HG02943 (cell line): ENCODE measurements at regions not wholly inside any gene's neighbourhood (a gene's known extent, or its start where the extent isn't known, plus 50 kb on each side); places are given as distances from the start of the nearest gene placed in this dataset.

ENCODE experiments used
- ATAC-seq: cut with Tn5 transposase; IDR thresholded peaks from one replicate; pipeline ENCODE4 v1.9.1; 2021; ENCODE audit warnings: mild to moderate bottlenecking, low read depth, moderate library complexity; ENCODE audit not compliant: unreplicated experiment

- no peak for ATAC-seq
Measured at GRCh38 chr1:234716908-234717375, 107.0 kb upstream of the IRF2BP2 start.

- ATAC-seq, result no peak
Measured at GRCh38 chr1:234715252-234716014, 105.5 kb upstream of the IRF2BP2 start.

- ATAC-seq, result no peak
Measured at GRCh38 chr1:234713859-234714258, 103.9 kb upstream of the IRF2BP2 start.

GRCh38 chr1:234713440-234713839, 103.5 kb upstream of the IRF2BP2 start:
- no peak for ATAC-seq

- ATAC-seq, result no peak
Measured at GRCh38 chr1:234712891-234713305, 102.9 kb upstream of the IRF2BP2 start.

GRCh38 chr1:234710936-234711724, 101.2 kb upstream of the IRF2BP2 start:
- ATAC-seq, result no peak

GRCh38 chr1:234710381-234710780, 100.4 kb upstream of the IRF2BP2 start:
- ATAC-seq, result no peak

- ATAC-seq, result no peak
Measured at GRCh38 chr1:234709473-234710228, 99.7 kb upstream of the IRF2BP2 start.

- no peak for ATAC-seq
Measured at GRCh38 chr1:234708700-234709395, 98.9 kb upstream of the IRF2BP2 start.

GRCh38 chr1:234707641-234708040, 97.7 kb upstream of the IRF2BP2 start:
- ATAC-seq, result no peak

GRCh38 chr1:234706931-234707330, 97.0 kb upstream of the IRF2BP2 start:
- no peak for ATAC-seq

GRCh38 chr1:234706199-234706598, 96.2 kb upstream of the IRF2BP2 start:
- no peak for ATAC-seq

GRCh38 chr1:234705615-234706014, 95.6 kb upstream of the IRF2BP2 start:
- no peak for ATAC-seq

GRCh38 chr1:234704106-234704887, 94.3 kb upstream of the IRF2BP2 start:
- ATAC-seq, result no peak

- no peak for ATAC-seq
Measured at GRCh38 chr1:234702342-234703000, 92.5 kb upstream of the IRF2BP2 start.

- no peak for ATAC-seq
Measured at GRCh38 chr1:234701737-234702341, 91.9 kb upstream of the IRF2BP2 start.

- peak; percentile 55 for ATAC-seq
Measured at GRCh38 chr1:234699795-234700665, 90.1 kb upstream of the IRF2BP2 start.

- no peak for ATAC-seq
Measured at GRCh38 chr1:234698686-234699085, 88.7 kb upstream of the IRF2BP2 start.
